Loucy (cell line): ENCODE measurements at regions not wholly inside any gene's neighbourhood (a gene's known extent, or its start where the extent isn't known, plus 50 kb on each side); places are given as distances from the start of the nearest gene placed in this dataset.

Experiments
- H2AFZ ChIP-seq: fragments of 200-600 bp; sonication (generic); 2 replicates; pipeline ENCODE4 v1.6.0; 2016; ENCODE audit warnings: antibody characterized with exemption, mild to moderate bottlenecking, low read length, moderate library complexity
- H3F3A ChIP-seq: fragments of 200-600 bp; 2 replicates; pipeline ENCODE4 v1.6.0; 2016; ENCODE audit warnings: antibody characterized with exemption, low read depth, mild to moderate bottlenecking
- H3K27me3 ChIP-seq: fragments of 200-600 bp; sonication (generic); 2 replicates; pipeline ENCODE4 v1.6.1; 2014; ENCODE audit warnings: low read length, mild to moderate bottlenecking; ENCODE audit not compliant: insufficient read depth, poor library complexity, severe bottlenecking
- H3K36me3 ChIP-seq: fragments of 200-600 bp; sonication (generic); 2 replicates; pipeline ENCODE4 v1.6.1; 2016; ENCODE audit warnings: low read length; ENCODE audit not compliant: insufficient read depth
- H3K4me1 ChIP-seq: fragments of 200-600 bp; sonication (generic); 2 replicates; pipeline ENCODE4 v1.5.1; 2014; ENCODE audit warnings: low read length, mild to moderate bottlenecking; ENCODE audit not compliant: insufficient read depth, poor library complexity, severe bottlenecking
- H3K4me2 ChIP-seq: fragments of 200-600 bp; sonication (generic); 2 replicates; pipeline ENCODE4 v1.6.0; 2014; ENCODE audit warnings: antibody characterized with exemption, low read length, low read depth, mild to moderate bottlenecking; ENCODE audit not compliant: poor library complexity, severe bottlenecking
- H3K4me3 ChIP-seq: fragments of 200-600 bp; sonication (generic); 2 replicates; pipeline ENCODE4 v1.5.1; 2014; ENCODE audit warnings: low read length, mild to moderate bottlenecking, mixed read lengths; ENCODE audit not compliant: poor library complexity, severe bottlenecking
- H3K79me2 ChIP-seq: fragments of 200-600 bp; sonication (generic); 2 replicates; pipeline ENCODE4 v1.6.1; 2014; ENCODE audit warnings: low read length; ENCODE audit not compliant: insufficient read depth
- H3K9ac ChIP-seq: fragments of 200-600 bp; sonication (generic); 2 replicates; pipeline ENCODE4 v1.6.0; 2014; ENCODE audit warnings: mild to moderate bottlenecking, low read depth, low read length, moderate library complexity; ENCODE audit not compliant: poor library complexity, severe bottlenecking
- H3K9me2 ChIP-seq: fragments of 200-600 bp; sonication (generic); replicated peaks from 2 replicates; pipeline ENCODE4 v1.6.1; 2016; ENCODE audit warnings: low read depth, low read length, mixed read lengths
- H3K9me3 ChIP-seq: fragments of 200-600 bp; sonication (generic); 2 replicates; pipeline ENCODE4 v1.6.1; 2014; ENCODE audit warnings: mild to moderate bottlenecking, antibody characterized with exemption, low read length, low read depth; ENCODE audit not compliant: insufficient read depth
- H4K20me1 ChIP-seq: fragments of 200-600 bp; sonication (generic); 2 replicates; pipeline ENCODE4 v1.6.0; 2014; ENCODE audit warnings: antibody characterized with exemption, low read length, mild to moderate bottlenecking; ENCODE audit not compliant: insufficient read depth, poor library complexity, severe bottlenecking
- EZH2phosphoT487 ChIP-seq: fragments of 200-600 bp; IDR thresholded peaks from 2 replicates; pipeline ENCODE4 v1.6.1; 2018; ENCODE audit warnings: antibody characterized with exemption, mild to moderate bottlenecking, moderate library complexity, borderline replicate concordance
- TF ChIP-seq, protein P1 (sequence below): fragments of 200-600 bp; sonication (generic); conservative IDR thresholded peaks from 2 replicates; pipeline ENCODE4 v1.5.1; 2014; ENCODE audit warnings: mild to moderate bottlenecking, antibody characterized with exemption, low read length

DNA sequence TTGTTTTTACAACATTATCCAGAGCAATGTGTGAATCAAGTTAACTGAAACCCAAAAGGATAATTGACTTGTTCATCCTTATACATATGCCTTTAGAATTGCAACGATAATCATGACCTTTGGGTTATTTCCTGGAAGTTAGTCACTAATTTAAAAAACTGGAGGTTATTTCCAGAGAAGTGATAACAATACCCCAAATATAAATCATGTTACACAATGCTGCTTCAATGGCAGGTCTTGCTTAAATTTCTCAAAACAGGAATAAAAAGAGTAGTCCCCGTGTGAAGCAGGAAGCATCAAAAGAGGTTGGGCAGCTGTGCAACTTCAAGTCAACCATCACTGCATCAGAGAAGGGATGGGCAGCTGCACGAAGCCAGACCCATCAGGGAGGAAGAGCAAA lies 134.4 kb downstream of the EFNB2 start:
- Histone ChIP-seq H3K9ac (no peak overlapping the region), H3K79me2 (no peaks in the 10 kb centered on the region), H3F3A (no peaks in the 10 kb centered on the region), H3K4me1 (no peaks in the 10 kb centered on the region), H3K36me3 (no peaks in the 10 kb centered on the region), H3K27me3 (no peaks in the 10 kb centered on the region), H2AFZ (no peak overlapping the region), H4K20me1 (no peaks in the 10 kb centered on the region), H3K4me3 (no peak overlapping the region), H3K9me2 (no peaks in the 10 kb centered on the region), H3K4me2 (no peak overlapping the region), H3K9me3 (no peaks in the 10 kb centered on the region)
- TF ChIP-seq EZH2phosphoT487: no peak
- TF ChIP-seq, protein P1, sequence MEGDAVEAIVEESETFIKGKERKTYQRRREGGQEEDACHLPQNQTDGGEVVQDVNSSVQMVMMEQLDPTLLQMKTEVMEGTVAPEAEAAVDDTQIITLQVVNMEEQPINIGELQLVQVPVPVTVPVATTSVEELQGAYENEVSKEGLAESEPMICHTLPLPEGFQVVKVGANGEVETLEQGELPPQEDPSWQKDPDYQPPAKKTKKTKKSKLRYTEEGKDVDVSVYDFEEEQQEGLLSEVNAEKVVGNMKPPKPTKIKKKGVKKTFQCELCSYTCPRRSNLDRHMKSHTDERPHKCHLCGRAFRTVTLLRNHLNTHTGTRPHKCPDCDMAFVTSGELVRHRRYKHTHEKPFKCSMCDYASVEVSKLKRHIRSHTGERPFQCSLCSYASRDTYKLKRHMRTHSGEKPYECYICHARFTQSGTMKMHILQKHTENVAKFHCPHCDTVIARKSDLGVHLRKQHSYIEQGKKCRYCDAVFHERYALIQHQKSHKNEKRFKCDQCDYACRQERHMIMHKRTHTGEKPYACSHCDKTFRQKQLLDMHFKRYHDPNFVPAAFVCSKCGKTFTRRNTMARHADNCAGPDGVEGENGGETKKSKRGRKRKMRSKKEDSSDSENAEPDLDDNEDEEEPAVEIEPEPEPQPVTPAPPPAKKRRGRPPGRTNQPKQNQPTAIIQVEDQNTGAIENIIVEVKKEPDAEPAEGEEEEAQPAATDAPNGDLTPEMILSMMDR: no peak

DNA sequence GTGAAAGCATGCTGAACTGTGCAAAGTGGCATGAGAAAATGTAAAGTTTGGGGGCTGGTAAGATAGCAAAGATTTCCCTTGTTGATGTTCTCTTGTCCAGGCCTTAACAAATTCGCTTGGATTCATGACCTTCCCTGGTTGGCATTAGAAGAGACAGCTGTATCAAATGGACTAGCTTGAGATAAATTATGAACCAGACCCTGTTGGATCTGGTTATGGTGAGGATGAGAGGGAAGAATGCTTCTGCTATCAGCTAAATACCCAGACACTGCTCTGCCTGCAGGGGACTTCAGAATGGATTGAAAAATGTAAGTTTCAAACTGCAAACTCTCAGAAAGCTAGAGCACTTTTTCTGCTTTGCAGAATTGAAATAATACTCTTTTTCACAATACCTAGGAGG lies 135.2 kb downstream of the EFNB2 start:
- no peaks in the 10 kb centered on the region for H3K9me3 ChIP-seq

DNA sequence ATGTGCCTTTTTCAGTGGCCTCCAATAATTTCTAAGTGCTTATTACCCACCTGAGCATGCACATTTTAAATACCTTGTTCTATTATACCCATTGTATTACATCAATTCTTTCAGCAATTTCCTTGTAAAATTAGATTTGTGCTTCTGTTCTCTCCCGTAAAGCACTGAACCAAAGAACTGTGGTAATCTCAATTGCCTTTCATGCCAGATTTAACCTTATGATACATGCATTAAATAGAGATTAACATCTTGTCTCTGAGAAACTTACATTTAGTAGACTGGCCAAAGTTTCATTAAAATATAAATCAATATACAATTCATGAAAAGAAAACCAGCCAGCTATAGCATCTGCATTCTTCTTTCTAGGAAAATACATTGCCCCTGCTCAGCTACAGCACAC lies 137.2 kb downstream of the EFNB2 start:
- H3K9ac ChIP-seq: no peak overlapping the region
- H3K4me2 ChIP-seq: no peak overlapping the region
- H3K9me3 ChIP-seq: no peaks in the 10 kb centered on the region
- H2AFZ ChIP-seq: no peak overlapping the region
- H3K27me3 ChIP-seq: no peaks in the 10 kb centered on the region
- no peaks in the 10 kb centered on the region for H3K4me1 ChIP-seq
- TF ChIP-seq, protein P1: no peak
- no peak for TF ChIP-seq EZH2phosphoT487
- H4K20me1 ChIP-seq: no peaks in the 10 kb centered on the region
- no peaks in the 10 kb centered on the region for H3K9me2 ChIP-seq
- no peaks in the 10 kb centered on the region for H3K36me3 ChIP-seq
- H3K4me3 ChIP-seq: no peak overlapping the region
- H3K79me2 ChIP-seq: no peaks in the 10 kb centered on the region
- no peaks in the 10 kb centered on the region for H3F3A ChIP-seq

More for the DNA sequence above, 135.2 kb downstream of the EFNB2 start:
- Histone ChIP-seq H3K36me3 (no peaks in the 10 kb centered on the region), H3K9me2 (no peaks in the 10 kb centered on the region), H3K4me2 (no peak overlapping the region), H3K27me3 (no peaks in the 10 kb centered on the region), H3K4me1 (no peaks in the 10 kb centered on the region), H4K20me1 (no peaks in the 10 kb centered on the region), H3K79me2 (no peaks in the 10 kb centered on the region), H2AFZ (no peak overlapping the region), H3K4me3 (no peak overlapping the region), H3K9ac (no peak overlapping the region), H3F3A (no peaks in the 10 kb centered on the region)
- TF ChIP-seq, protein P1: no peak
- no peak for TF ChIP-seq EZH2phosphoT487
